ENCODE measurements at regions not wholly inside any gene's neighbourhood (a gene's known extent, or its start where the extent isn't known, plus 50 kb on each side); places are given as distances from the start of the nearest gene placed in this dataset.

DNA sequence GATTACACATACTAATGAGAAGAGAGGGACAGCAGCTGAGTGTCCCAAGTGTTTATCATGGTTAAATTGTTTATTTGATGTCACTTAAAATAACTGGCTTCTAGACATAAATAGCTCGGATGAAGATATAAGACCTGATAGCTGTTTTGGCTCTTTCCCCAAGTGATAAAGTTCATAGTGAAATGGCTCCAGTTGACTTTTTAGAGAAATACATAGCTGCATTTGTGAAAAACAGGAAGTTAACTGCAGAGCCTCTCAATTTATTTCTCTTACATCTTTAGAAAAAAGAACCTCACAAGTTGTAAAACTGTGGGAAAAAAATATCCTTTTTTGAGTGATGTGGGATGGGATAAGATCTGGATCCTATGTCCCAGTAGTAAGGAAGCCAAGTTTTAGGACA lies 332.9 kb upstream of the RASGRP1 start:
- no peaks in the 10 kb centered on the region for H3K9me3 Mint-ChIP-seq
- no peaks in the 10 kb centered on the region for H3K27me3 Mint-ChIP-seq (ENCODE audit: low read depth)
- ATAC-seq (no peak), DNase-seq (no peak)
- H3K4me1 Mint-ChIP-seq (ENCODE audit: low read depth): no peaks in the 10 kb centered on the region
- no peaks in the 10 kb centered on the region for H3K36me3 Mint-ChIP-seq (ENCODE audit: insufficient read depth)
- no peak overlapping the region for H3K4me3 Mint-ChIP-seq

DNA sequence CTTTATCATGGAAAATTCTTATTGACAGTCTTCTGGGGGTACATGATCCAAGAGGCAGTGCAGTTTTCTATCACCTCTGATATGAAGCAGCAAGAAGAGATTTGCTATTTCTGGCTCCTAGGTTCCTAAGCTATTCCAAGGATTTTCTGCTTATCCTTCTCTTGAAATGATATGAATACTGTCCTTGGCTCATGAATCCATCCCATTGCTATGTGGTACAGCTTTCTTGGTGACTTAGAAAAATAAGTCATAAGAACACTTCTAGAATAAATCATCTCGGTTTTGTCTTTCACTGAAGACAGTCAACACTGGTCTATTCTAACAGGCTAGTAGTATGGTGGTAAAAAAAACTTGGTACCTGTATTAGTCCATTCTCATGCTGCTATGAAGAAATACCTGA lies 333.6 kb upstream of the RASGRP1 start:
- Mint-ChIP-seq H3K4me3 (no peak overlapping the region), H3K27me3 (ENCODE audit: low read depth) (no peaks in the 10 kb centered on the region), H3K9me3 (no peaks in the 10 kb centered on the region)

DNA sequence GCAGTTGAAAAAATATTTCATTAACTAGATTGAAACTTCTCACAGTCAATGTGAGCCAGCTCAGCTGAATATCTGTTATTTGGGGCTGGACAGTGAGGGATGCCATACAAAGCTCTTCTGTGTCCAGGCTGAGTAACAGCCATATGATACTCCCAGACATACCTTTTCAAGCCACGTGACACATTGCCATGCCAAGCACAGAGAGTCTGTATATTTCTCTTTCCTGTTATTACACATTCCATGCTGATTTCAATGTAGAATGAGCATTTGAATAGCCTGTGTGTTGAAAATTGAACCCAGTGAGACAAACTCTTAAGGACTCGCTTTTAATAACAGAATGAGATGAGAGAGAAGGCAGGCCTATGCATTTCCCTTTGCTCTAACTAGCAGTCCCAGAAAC lies 334.7 kb upstream of the RASGRP1 start:
- Mint-ChIP-seq H3K36me3 (ENCODE audit: insufficient read depth) (no peaks in the 10 kb centered on the region), H3K4me3 (no peak overlapping the region), H3K4me1 (ENCODE audit: low read depth) (no peaks in the 10 kb centered on the region), H3K27me3 (ENCODE audit: low read depth) (peaks cover 2% of the 10 kb centered on the region), H3K9me3 (no peaks in the 10 kb centered on the region)
- ATAC-seq: no peak
- DNase-seq: no peak

More for the DNA sequence above, 333.6 kb upstream of the RASGRP1 start:
- H3K36me3 Mint-ChIP-seq (ENCODE audit: insufficient read depth): no peaks in the 10 kb centered on the region
- no peak for ATAC-seq
- no peaks in the 10 kb centered on the region for H3K4me1 Mint-ChIP-seq (ENCODE audit: low read depth)
- DNase-seq: no peak

DNA sequence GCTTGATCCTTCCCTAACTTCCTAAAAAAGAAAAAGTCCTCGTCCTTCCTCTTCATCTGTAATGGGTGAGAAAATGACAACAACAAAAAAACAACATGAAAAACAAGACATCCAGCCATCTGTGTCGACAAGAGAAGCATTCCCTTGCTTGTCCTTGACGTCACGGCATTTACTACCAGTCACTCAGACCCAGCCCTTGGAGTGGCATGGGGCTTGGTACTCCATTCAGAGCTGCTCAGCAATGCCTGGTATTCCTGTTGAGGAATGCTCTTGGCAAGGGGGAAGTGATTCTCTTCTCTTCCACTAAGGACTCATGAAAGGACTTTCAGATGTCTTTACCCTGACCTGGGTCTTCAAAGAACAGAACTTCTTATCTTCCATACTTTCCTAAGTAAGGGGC lies 339.7 kb upstream of the RASGRP1 start:
- Mint-ChIP-seq H3K9me3 (peaks cover 5% of the 10 kb centered on the region), H3K27me3 (ENCODE audit: low read depth) (peaks cover 6% of the 10 kb centered on the region), H3K36me3 (ENCODE audit: insufficient read depth) (peaks cover 4% of the 10 kb centered on the region), H3K4me3 (no peak overlapping the region), H3K4me1 (ENCODE audit: low read depth) (no peaks in the 10 kb centered on the region)
- ATAC-seq: no peak
- DNase-seq: no peak

GRCh38 chr15:38905632-38906031 lies 341.0 kb upstream of the RASGRP1 start:
- H3K4me3 Mint-ChIP-seq: no peak overlapping the region
- DNase-seq (no peak), ATAC-seq (no peak)
- H3K27me3 Mint-ChIP-seq (ENCODE audit: low read depth): peaks cover 10% of the 10 kb centered on the region
- peaks cover 13% of the 10 kb centered on the region for H3K9me3 Mint-ChIP-seq
- H3K36me3 Mint-ChIP-seq (ENCODE audit: insufficient read depth): peaks cover 4% of the 10 kb centered on the region
- H3K4me1 Mint-ChIP-seq (ENCODE audit: low read depth): no peaks in the 10 kb centered on the region

DNA sequence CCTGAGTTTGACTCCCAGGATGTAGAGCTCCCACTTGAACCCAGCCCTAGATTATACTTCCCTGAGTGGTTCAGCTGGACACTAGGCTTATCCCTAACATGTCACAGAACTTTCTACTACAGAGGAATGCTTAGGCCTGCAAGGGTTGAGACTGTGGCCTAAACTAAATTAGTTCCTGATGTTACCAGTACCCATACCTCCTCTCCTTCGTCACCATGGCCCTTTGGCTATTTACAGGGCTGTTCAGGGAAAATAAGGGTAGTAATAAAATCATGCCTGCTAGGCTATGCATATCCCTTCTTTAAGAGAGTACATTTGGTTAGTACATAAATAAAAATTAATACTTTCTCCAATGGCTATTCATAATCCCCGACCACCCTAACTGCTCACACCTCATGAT lies 356.4 kb upstream of the RASGRP1 start:
- ATAC-seq: no peak
- Mint-ChIP-seq H3K4me1 (ENCODE audit: low read depth) (no peaks in the 10 kb centered on the region), H3K36me3 (ENCODE audit: insufficient read depth) (no peaks in the 10 kb centered on the region), H3K4me3 (no peak overlapping the region), H3K9me3 (no peaks in the 10 kb centered on the region), H3K27me3 (ENCODE audit: low read depth) (peaks cover 2% of the 10 kb centered on the region)
- DNase-seq: no peak

- ATAC-seq (no peak), DNase-seq (no peak)
- H3K27me3 Mint-ChIP-seq (ENCODE audit: low read depth): peaks cover 2% of the 10 kb centered on the region
- H3K36me3 Mint-ChIP-seq (ENCODE audit: insufficient read depth): no peaks in the 10 kb centered on the region
- no peak overlapping the region for H3K4me3 Mint-ChIP-seq
- H3K4me1 Mint-ChIP-seq (ENCODE audit: low read depth): no peaks in the 10 kb centered on the region
- no peaks in the 10 kb centered on the region for H3K9me3 Mint-ChIP-seq
These were observed 356.9 kb upstream of the RASGRP1 start for GRCh38 chr15:38921471-38921870.

DNA sequence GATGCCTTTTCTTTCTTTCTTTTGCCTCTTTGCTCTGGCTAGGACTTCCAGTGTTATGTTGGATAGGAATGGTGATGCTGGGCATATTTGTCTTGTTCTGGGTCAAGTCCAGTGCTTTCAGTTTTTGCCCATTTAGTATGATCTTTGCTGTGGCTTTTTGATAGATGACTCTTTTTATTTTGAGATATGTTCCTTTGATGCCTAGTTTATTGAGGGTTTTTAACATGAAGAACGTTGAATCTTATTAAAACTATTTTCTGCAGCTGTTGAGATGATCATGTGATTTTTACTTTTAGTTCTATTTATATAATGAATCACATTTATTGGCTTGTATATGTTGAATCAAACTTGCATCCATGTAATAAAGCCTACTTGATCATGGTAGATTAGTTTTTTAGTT lies 363.8 kb upstream of the RASGRP1 start:
- no peak for DNase-seq
- no peaks in the 10 kb centered on the region for H3K4me1 Mint-ChIP-seq (ENCODE audit: low read depth)
- H3K4me3 Mint-ChIP-seq: no peak overlapping the region
- H3K27me3 Mint-ChIP-seq (ENCODE audit: low read depth): peaks cover 3% of the 10 kb centered on the region
- no peaks in the 10 kb centered on the region for H3K36me3 Mint-ChIP-seq (ENCODE audit: insufficient read depth)
- no peaks in the 10 kb centered on the region for H3K9me3 Mint-ChIP-seq
- ATAC-seq: no peak

GRCh38 chr15:38930851-38931572 lies 366.4 kb upstream of the RASGRP1 start:
- Mint-ChIP-seq H3K4me1 (ENCODE audit: low read depth) (no peaks in the 10 kb centered on the region), H3K9me3 (no peaks in the 10 kb centered on the region), H3K4me3 (no peak overlapping the region), H3K36me3 (ENCODE audit: insufficient read depth) (no peaks in the 10 kb centered on the region), H3K27me3 (ENCODE audit: low read depth) (peaks cover 3% of the 10 kb centered on the region)
- ATAC-seq (no peak), DNase-seq (no peak)

DNA sequence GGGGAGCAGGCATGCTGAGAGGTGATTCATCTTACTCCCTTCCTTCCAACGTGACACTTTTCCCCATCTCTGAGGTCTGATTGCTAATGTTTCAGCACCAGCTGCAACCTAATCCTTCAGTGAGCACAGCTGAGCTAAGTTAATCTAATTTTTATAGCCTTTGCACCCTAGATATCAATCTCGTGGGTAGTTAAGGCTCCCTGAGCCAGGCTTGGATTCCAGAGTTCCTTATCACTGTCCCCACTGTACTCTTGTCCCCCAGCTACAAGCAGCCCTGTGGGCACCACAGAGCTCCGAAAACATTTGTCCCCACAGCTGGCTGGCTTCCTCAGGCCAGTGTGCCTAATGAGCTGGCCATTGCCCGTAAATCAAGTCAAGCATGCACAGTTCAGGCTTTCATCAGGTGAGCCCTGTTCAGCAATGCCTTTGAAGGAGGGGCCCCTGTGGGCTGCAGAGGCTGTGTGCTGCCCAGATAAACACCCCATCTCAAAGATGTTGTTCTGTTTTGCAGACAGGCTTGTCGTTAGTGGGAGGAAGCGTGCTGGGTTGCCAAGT lies 376.9 kb upstream of the RASGRP1 start:
- H3K4me1 Mint-ChIP-seq (ENCODE audit: low read depth): no peaks in the 10 kb centered on the region
- DNase-seq: no peak
- H3K27me3 Mint-ChIP-seq (ENCODE audit: low read depth): peaks cover 4% of the 10 kb centered on the region
- no peak overlapping the region for H3K4me3 Mint-ChIP-seq
- no peaks in the 10 kb centered on the region for H3K36me3 Mint-ChIP-seq (ENCODE audit: insufficient read depth)
- no peaks in the 10 kb centered on the region for H3K9me3 Mint-ChIP-seq
- no peak for ATAC-seq

DNA sequence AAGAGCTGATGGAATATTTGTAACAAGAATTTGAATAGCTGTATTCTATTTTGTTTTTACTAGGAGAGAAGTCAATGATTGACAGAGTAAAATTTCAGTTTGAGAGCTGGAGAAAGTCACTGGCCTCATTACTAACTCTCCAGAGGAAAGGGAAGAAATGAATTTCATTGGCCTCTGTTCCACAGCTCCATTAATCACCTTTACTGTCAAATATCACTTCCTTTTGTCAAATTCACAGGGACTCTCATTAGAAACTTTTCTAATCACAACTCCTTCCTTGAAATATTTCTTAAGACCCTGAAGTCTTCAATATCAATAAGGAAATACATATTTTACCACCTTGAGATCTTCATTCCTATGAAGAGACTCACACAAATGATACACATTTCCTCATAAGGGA lies 379.9 kb upstream of the RASGRP1 start:
- Mint-ChIP-seq H3K27me3 (ENCODE audit: low read depth) (peaks cover 5% of the 10 kb centered on the region), H3K36me3 (ENCODE audit: insufficient read depth) (no peaks in the 10 kb centered on the region), H3K4me1 (ENCODE audit: low read depth) (no peaks in the 10 kb centered on the region), H3K9me3 (no peaks in the 10 kb centered on the region), H3K4me3 (no peak overlapping the region)
- no peak for ATAC-seq
- DNase-seq: no peak

DNA sequence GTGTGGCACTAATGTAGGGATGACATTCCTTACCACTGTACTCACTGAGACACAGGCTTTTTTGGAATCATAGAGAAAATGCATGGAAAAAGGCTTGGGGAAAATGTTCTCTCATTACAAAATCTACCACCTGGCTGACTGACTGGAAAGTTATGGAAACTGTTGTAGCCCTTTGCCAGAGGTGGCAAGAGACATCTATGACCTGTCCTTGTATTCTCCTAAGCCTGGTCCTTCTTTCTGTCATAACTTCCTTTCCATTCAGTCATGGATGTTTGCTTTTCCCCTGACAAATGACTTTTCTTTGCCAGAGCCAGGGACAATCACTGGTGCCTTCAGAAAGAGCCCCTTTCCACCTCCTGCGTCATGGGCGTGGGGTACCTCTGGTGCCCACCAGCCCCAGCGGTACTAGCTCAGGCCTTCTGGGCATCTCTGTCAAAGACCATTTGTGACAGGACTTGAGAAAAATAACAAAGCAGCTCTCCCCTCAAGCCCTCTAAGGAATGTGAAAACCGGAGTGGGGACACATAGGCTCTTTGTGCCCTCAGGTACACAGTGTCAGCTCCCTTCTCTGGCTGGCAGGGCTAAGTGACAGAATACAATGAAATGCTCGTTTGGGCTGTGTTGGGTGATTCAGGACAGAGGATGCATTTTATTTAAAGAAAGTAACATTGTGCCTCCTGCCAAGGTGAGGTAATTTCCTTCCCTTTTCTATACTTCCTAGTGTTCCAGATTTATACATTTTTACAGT lies 381.1 kb upstream of the RASGRP1 start:
- H3K9me3 Mint-ChIP-seq: no peaks in the 10 kb centered on the region
- no peak overlapping the region for H3K4me3 Mint-ChIP-seq
- H3K27me3 Mint-ChIP-seq (ENCODE audit: low read depth): peaks cover 5% of the 10 kb centered on the region
- no peaks in the 10 kb centered on the region for H3K4me1 Mint-ChIP-seq (ENCODE audit: low read depth)
- no peaks in the 10 kb centered on the region for H3K36me3 Mint-ChIP-seq (ENCODE audit: insufficient read depth)
- DNase-seq: no peak
- ATAC-seq: no peak

DNA sequence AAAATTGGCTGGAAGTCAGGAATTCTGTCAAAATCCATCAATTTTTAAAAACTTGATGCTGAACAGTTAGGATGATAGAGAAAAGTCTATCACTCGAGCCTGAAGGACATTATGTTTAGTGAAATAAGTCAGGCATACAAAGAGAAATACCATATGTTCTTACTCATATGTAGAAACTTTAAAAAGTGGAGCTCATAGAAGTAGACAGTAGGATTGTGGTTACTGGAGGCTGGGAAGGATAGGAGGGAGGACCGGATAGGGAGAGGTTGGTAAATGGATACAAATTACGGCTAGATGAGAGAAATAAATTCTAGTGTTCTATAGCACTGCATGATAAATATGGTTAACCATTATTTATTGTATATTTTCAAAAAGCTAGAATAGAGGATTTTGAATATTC lies 389.5 kb upstream of the RASGRP1 start:
- Mint-ChIP-seq H3K36me3 (ENCODE audit: insufficient read depth) (no peaks in the 10 kb centered on the region), H3K27me3 (ENCODE audit: low read depth) (peaks cover 12% of the 10 kb centered on the region), H3K4me1 (ENCODE audit: low read depth) (no peaks in the 10 kb centered on the region), H3K9me3 (no peaks in the 10 kb centered on the region), H3K4me3 (no peak overlapping the region)
- ATAC-seq (no peak), DNase-seq (no peak)

DNA sequence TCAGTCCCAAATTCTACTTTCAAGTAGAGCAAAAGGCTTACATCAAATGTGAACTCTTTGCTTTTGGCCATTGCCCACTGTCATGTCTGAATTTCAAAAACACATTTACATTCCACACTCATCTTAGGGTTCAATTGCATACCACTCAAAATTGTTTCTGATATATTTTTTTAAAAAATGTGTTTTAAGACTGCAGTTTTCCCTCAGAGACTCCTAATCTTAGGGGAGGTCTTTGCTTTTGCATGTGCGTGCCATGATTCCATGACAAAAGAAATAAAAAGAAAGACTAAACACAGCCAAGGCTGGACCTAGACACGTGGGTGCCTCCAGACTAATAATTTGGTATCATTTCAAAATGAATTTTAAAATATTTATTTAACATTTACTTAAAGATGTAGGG lies 396.8 kb upstream of the RASGRP1 start:
- no peaks in the 10 kb centered on the region for H3K4me1 Mint-ChIP-seq (ENCODE audit: low read depth)
- no peaks in the 10 kb centered on the region for H3K36me3 Mint-ChIP-seq (ENCODE audit: insufficient read depth)
- ATAC-seq: no peak
- H3K9me3 Mint-ChIP-seq: no peaks in the 10 kb centered on the region
- no peak overlapping the region for H3K4me3 Mint-ChIP-seq
- peaks cover 7% of the 10 kb centered on the region for H3K27me3 Mint-ChIP-seq (ENCODE audit: low read depth)
- no peak for DNase-seq

- no peak overlapping the region for H3K4me3 Mint-ChIP-seq
- no peaks in the 10 kb centered on the region for H3K4me1 Mint-ChIP-seq (ENCODE audit: low read depth)
- H3K36me3 Mint-ChIP-seq (ENCODE audit: insufficient read depth): no peaks in the 10 kb centered on the region
- peaks cover 4% of the 10 kb centered on the region for H3K27me3 Mint-ChIP-seq (ENCODE audit: low read depth)
- DNase-seq (no peak), ATAC-seq (no peak)
- H3K9me3 Mint-ChIP-seq: no peaks in the 10 kb centered on the region
These were observed 397.3 kb upstream of the RASGRP1 start for GRCh38 chr15:38961931-38962330.
